ENCODE measurements at regions not wholly inside any gene's neighbourhood (a gene's known extent, or its start where the extent isn't known, plus 50 kb on each side); places are given as distances from the start of the nearest gene placed in this dataset.
"Not testable (repeated sequence)": the region's sequence is repeated elsewhere in the genome, so short reads cannot be mapped to it uniquely, and the experiment has no call there.

- DNase-seq (ENCODE audit: low read depth in 2 of 2) = no peak
Observed at GRCh38 chr6:112459758-112460304, 112.7 kb downstream of the RFPL4B start.

DNA sequence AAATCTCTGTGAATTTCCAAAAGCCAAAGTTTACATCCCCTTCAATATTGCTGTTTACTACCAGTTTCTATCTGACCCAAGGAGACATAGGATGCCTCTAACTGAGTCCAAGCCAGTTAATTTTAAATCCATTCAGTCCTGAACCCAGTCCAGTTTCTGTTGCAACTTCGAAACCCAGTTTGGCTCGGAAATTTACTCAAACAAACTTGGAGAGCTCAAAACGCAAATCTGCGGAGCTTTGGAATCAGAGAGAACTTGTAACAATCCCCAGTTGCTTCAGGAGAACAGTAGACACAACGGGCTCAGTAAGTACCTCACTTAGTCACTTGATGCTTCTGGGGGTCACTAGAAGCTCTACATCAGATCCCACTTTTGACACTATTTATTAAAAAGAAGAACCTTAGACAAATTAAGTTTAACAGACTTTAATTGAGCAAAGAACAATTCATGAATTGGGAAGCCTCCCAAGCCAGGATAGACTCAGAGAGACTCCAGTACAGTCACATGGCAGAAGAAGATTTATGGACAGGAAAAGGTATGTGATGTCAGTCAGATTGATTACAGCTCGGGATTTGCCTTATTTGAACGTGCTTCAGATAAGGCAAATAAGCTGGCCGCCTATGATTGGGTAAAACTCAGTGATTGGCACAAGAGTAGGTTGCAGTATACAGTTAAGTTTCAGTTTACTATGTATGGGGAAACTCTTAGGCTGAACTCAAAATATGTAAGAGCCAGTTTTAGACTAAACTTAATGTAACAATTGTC is 118.0 kb downstream of the RFPL4B start:
- no peak for DNase-seq (ENCODE audit: low read depth in 2 of 2)

DNA sequence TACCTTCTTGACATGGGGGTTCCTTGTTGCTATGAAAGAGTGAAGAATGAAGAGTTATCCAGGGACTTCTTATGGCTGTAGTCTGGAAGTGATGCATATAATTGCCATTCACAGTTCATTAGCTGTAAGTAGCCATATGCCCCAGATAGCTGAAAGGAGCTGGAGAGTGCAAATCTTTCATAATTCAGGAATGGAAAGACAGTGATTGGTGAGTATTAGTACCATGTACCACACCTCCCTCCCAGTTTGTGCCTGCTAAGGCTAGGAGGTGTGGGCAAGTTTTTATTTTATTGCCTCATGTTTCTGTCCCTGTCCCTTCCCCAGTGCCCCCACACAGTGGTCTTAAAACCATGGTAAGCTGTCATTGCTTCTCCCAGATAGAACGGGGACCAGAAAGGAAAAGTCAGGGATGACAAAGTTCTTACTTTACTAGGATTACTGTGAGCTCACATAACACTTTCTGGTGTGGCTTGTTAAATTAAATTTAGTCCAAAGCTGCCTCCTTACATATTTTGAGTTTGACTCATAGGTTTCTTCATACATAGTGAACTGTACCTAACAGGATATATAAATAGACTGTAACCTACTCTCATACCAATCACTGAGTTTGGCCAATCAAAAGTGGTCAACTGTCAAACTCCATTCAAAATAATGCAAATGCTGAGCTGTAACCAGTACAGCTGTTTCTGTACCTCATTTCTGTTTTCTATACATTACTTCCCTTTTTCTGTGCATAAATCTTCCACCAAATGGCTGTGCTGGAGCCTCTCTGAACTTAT is 119.4 kb downstream of the RFPL4B start:
- DNase-seq (ENCODE audit: low read depth in 2 of 2) = no peak

DNA sequence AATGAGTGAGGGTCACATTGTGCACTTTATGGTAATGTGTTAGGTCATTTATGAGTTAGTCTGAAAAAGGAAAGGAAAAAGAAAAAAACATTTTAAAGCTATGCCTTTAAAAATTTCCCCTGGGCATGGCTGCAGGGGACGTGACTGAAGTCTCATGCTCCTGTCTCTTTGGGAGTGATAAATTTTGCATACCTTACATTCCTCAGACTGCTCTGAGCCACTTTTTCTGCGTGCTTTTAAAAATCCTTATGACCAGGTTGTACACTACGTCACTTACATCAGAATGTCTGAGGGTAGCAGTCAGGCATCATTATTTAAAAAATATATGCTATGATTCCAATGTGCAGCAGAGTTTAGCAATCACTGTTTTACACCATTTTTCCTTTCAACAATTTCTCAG is 121.2 kb downstream of the RFPL4B start:
- no peak for DNase-seq (ENCODE audit: low read depth in 2 of 2)

DNA sequence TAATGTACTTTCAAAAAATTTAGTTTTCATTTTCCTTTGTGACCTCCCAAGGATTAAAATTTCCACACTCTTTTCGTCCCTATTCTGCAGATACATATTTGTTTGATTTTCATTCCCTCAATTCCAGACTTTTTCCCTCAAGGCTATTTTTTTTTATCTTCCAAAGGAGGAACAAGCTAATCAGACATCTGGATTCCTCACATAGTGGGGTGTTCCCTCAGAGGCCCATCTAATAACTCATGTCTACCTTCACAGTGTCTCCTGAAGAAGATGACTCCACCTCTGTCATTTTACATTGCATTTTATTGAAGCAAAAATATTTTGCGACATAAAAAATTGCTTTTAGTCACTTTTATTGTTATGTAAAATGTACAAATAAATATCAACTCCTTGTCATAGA is 122.2 kb downstream of the RFPL4B start:
- DNase-seq (ENCODE audit: low read depth in 2 of 2) = no peak

GRCh38 chr6:112470376-112470775 is 123.2 kb downstream of the RFPL4B start:
- no peak for DNase-seq (ENCODE audit: low read depth in 2 of 2)

GRCh38 chr6:112470950-112471349 is 123.8 kb downstream of the RFPL4B start:
- no peak for DNase-seq (ENCODE audit: low read depth in 2 of 2)

- DNase-seq (ENCODE audit: low read depth in 2 of 2) = no peak
Observed at GRCh38 chr6:112475083-112475482, 128.0 kb downstream of the RFPL4B start.

- no peak for DNase-seq (ENCODE audit: low read depth in 2 of 2)
Observed at GRCh38 chr6:112477125-112477524, 130.0 kb downstream of the RFPL4B start.

GRCh38 chr6:112478036-112478435 is 130.9 kb downstream of the RFPL4B start:
- no peak for DNase-seq (ENCODE audit: low read depth in 2 of 2)

- not testable (repeated sequence) for DNase-seq (ENCODE audit: low read depth in 2 of 2)
Observed at GRCh38 chr6:112479975-112480374, 132.8 kb downstream of the RFPL4B start.

GRCh38 chr6:112480553-112480952 is 133.4 kb downstream of the RFPL4B start:
- DNase-seq (ENCODE audit: low read depth in 2 of 2) = no peak

GRCh38 chr6:112481211-112481610 is 134.1 kb downstream of the RFPL4B start:
- DNase-seq (ENCODE audit: low read depth in 2 of 2) = no peak

DNA sequence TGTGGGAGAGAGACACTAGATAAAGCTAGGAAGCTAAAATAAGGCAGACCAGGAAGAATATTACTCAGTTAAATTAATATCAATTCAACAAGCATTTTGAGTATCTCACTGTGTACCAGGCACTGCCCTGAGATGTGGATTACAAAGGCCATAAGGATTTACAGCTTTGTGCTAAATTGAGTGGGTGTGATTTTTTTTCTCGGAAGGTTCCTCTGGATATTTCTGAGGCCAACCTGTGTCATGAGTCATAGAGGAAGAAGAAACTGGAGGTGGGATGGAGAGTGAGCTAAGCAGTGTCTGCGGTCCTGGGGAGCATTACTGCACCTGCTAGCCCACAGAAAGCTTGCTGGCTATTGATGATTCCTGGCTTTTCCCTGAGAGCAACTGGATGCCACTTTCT is 135.2 kb downstream of the RFPL4B start:
- DNase-seq (ENCODE audit: low read depth in 2 of 2) = no peak

GRCh38 chr6:112485120-112485826 is 138.1 kb downstream of the RFPL4B start:
- DNase-seq (ENCODE audit: low read depth in 2 of 2) = no peak

- DNase-seq (ENCODE audit: low read depth in 2 of 2) = no peak
Observed at GRCh38 chr6:112485827-112486212, 138.7 kb downstream of the RFPL4B start.

- no peak for DNase-seq (ENCODE audit: low read depth in 2 of 2)
Observed at GRCh38 chr6:112486454-112486853, 139.3 kb downstream of the RFPL4B start.

GRCh38 chr6:112488238-112488637 is 141.1 kb downstream of the RFPL4B start:
- no peak for DNase-seq (ENCODE audit: low read depth in 2 of 2)

GRCh38 chr6:112501705-112502104 is 154.6 kb downstream of the RFPL4B start:
- no peak for DNase-seq (ENCODE audit: low read depth in 2 of 2)

DNA sequence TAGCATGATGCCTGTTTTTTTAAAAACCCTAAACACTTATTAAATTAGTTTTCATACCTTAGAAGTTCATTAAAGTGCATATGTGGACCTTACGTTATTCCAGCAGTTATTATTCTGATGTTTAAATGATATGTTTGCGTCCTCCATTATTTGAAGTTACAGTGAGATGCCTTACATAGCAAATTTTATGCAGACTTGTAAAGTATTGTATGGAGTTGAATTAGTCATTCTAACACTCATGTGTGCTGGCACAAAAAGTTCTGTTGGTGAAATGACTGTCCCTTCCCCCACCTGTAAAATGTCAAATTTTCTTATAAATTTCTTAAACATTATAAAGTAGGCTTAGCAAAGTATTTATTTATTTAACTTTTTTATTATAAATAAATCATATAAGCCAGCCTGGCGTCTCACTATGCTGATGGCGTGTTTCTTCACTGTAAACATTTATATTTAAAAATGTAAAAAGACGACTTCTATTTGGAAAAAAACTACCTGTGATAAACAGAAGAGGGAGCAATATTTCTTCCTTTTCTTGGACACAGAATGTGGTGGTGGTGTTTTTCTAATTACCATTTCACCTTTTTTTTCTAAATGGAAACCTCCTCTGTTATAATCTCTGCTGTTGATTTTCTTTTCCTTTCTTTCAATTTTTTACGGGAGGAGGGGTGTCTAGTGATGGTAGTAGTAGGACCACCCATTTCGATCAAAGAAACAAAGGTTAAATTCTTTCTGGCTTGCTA is 155.4 kb downstream of the RFPL4B start:
- DNase-seq (ENCODE audit: low read depth in 2 of 2) = no peak

DNA sequence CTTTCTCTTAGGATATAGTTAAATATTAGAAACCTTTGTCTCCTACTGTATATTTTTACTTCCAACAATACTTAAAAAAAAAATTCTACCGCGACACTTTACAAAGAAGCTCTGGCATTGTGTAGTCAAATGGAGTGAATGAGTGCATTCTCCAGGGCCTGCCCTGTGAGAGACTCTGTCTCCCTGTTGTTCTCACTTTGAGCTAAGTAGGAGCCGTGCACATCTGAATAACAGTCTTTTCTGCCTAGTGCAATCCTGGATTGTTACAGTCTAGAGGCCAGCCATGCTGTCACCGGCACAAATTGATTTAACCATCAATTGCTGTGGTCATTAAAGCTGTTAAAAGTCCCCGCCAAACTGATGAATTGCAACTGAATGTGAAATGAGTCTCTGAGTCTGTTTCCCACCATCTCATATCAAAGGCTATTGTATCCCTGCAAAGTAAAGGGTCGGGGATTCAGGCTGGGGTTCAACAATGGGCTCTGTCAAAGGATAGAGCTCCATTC is 156.0 kb downstream of the RFPL4B start:
- no peak for DNase-seq (ENCODE audit: low read depth in 2 of 2)

All from activated CD4-positive, alpha-beta T cell treated with anti-CD3 and anti-CD28 coated beads for 24 hours (primary cell).